ENCODE measurements at regions not wholly inside any gene's neighbourhood (a gene's known extent, or its start where the extent isn't known, plus 50 kb on each side); places are given as distances from the start of the nearest gene placed in this dataset.

DNA sequence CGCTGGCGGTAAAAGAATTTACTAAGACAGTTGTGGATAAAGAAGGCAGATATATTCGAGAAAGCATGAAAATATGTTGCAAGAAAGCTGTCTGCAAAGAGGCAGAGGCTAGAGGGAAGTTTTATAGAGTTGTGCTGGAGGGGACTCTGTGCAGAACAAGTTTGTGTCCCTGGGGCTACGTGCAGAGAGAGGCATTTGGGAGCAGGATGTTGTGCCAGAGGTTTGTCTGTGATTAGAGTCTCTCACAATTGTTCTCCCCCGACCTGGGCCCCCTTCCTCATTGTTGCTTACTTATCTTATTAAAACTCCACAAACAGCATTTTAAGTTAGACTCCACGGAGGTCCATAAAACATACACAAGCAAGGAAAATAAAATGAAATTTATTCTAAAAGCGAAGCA is 831.3 kb downstream of the NLGN4X start:
- Histone ChIP-seq H3K4me1 (ENCODE audit: control insufficient read depth in 5 of 5, insufficient read depth in 5 of 5, low read length in 5 of 5) (no peaks in the 10 kb centered on the region), H3K27me3 (ENCODE audit: control insufficient read depth in 3 of 3, insufficient read depth in 3 of 3, low read length in 2 of 3) (peaks cover 0 to 3% (median 0%) of the 10 kb centered on the region in 3 donors), H3K27ac (ENCODE audit: low read depth in 1 of 2, low read length in 1 of 2) (no peak overlapping the region), H3K36me3 (ENCODE audit: control insufficient read depth in 4 of 4, insufficient read depth in 4 of 4, low read length in 4 of 4) (no peaks in the 10 kb centered on the region), H3K9me3 (ENCODE audit: control insufficient read depth in 4 of 4, insufficient read depth in 3 of 4, low read length in 3 of 4) (peaks cover 0 to 1% (median 0%) of the 10 kb centered on the region in 4 donors), H3K4me3 (no peak overlapping the region), H3K9ac (ENCODE audit: insufficient read depth in 1 of 2, low read length in 2 of 2) (no peak overlapping the region)
- no peak for ATAC-seq (ENCODE audit: insufficient read depth, low FRiP score)
- 42 to 50% methylated on average over 7 of the region's 7 CpGs for WGBS, 2 donors
- peak in 1 of 3 donors; percentile 2 for DNase-seq
- TF ChIP-seq, protein P1, sequence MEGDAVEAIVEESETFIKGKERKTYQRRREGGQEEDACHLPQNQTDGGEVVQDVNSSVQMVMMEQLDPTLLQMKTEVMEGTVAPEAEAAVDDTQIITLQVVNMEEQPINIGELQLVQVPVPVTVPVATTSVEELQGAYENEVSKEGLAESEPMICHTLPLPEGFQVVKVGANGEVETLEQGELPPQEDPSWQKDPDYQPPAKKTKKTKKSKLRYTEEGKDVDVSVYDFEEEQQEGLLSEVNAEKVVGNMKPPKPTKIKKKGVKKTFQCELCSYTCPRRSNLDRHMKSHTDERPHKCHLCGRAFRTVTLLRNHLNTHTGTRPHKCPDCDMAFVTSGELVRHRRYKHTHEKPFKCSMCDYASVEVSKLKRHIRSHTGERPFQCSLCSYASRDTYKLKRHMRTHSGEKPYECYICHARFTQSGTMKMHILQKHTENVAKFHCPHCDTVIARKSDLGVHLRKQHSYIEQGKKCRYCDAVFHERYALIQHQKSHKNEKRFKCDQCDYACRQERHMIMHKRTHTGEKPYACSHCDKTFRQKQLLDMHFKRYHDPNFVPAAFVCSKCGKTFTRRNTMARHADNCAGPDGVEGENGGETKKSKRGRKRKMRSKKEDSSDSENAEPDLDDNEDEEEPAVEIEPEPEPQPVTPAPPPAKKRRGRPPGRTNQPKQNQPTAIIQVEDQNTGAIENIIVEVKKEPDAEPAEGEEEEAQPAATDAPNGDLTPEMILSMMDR (IDR thresholded peaks at IDR 0.05; ENCODE audit: control extremely low read depth, extremely low read depth): no peak

DNA sequence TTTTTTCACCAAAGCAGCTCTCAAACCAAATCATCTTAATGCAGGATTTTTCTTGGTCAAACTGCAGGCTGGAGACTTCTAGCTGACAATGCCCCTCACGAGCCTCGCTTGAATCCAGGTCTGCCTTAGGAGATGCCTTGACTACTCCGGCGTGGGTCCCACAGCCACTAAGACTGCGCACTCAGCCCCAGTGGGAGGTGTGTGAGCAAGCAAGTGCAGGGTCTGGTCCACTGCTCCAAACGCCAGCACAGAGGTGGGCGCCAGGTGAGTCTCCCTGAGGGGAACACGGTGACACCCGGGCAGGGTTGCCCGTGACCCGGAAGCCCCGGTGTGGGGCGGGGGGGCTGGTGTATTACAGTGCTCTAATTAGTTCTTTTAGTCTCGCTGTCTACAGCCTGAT is 838.3 kb downstream of the NLGN4X start:
- TF ChIP-seq, protein P1 (IDR thresholded peaks at IDR 0.05; ENCODE audit: control extremely low read depth, extremely low read depth): no peak
- Histone ChIP-seq H3K27me3 (ENCODE audit: control insufficient read depth in 3 of 3, insufficient read depth in 3 of 3, low read length in 2 of 3) (peaks cover 0 to 2% (median 0%) of the 10 kb centered on the region in 3 donors), H3K9ac (ENCODE audit: insufficient read depth in 1 of 2, low read length in 2 of 2) (no peak overlapping the region), H3K4me3 (no peak overlapping the region), H3K9me3 (ENCODE audit: control insufficient read depth in 4 of 4, insufficient read depth in 3 of 4, low read length in 3 of 4) (peaks cover 0 to 6% (median 2%) of the 10 kb centered on the region in 4 donors), H3K27ac (ENCODE audit: low read depth in 1 of 2, low read length in 1 of 2) (no peak overlapping the region), H3K36me3 (ENCODE audit: control insufficient read depth in 4 of 4, insufficient read depth in 4 of 4, low read length in 4 of 4) (no peaks in the 10 kb centered on the region), H3K4me1 (ENCODE audit: control insufficient read depth in 5 of 5, insufficient read depth in 5 of 5, low read length in 5 of 5) (no peaks in the 10 kb centered on the region)
- DNase-seq (no peak), ATAC-seq (ENCODE audit: insufficient read depth, low FRiP score) (no peak)
- 84 to 95% methylated on average over 13 to 14 of the region's 14 CpGs for WGBS, 2 donors

DNA sequence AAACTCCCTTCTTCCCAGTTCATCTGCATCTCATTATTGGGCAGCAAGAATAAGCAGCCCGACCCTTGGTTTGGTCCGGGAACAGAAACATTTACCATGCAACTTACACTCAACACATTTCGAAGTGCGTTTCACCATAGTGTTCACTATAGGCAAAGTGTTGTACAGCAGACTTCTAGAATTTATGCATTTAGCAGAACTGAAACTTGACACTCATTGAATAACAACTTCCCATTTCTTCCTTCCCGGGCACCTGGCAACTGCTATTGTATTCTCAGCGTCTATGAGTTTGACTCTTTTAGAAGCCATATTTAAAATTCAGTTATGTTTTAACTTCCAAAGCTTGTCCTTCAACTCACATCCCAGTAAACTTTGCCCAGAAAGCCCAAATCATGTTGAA is 840.6 kb downstream of the NLGN4X start:
- Histone ChIP-seq H3K27me3 (ENCODE audit: control insufficient read depth in 3 of 3, insufficient read depth in 3 of 3, low read length in 2 of 3) (peaks cover 0 to 2% (median 0%) of the 10 kb centered on the region in 3 donors), H3K4me1 (ENCODE audit: control insufficient read depth in 5 of 5, insufficient read depth in 5 of 5, low read length in 5 of 5) (no peaks in the 10 kb centered on the region), H3K36me3 (ENCODE audit: control insufficient read depth in 4 of 4, insufficient read depth in 4 of 4, low read length in 4 of 4) (no peaks in the 10 kb centered on the region), H3K9me3 (ENCODE audit: control insufficient read depth in 4 of 4, insufficient read depth in 3 of 4, low read length in 3 of 4) (peaks cover 0 to 6% (median 2%) of the 10 kb centered on the region in 4 donors), H3K4me3 (no peak overlapping the region), H3K27ac (ENCODE audit: low read depth in 1 of 2, low read length in 1 of 2) (no peak overlapping the region), H3K9ac (ENCODE audit: insufficient read depth in 1 of 2, low read length in 2 of 2) (no peak overlapping the region)
- DNase-seq (peak in 1 of 3 donors; percentile 1), ATAC-seq (ENCODE audit: insufficient read depth, low FRiP score) (no peak)
- WGBS, 2 donors: 59 to 69% methylated on average over 6 of the region's 6 CpGs
- TF ChIP-seq, protein P1 (IDR thresholded peaks at IDR 0.05; ENCODE audit: control extremely low read depth, extremely low read depth): no peak

DNA sequence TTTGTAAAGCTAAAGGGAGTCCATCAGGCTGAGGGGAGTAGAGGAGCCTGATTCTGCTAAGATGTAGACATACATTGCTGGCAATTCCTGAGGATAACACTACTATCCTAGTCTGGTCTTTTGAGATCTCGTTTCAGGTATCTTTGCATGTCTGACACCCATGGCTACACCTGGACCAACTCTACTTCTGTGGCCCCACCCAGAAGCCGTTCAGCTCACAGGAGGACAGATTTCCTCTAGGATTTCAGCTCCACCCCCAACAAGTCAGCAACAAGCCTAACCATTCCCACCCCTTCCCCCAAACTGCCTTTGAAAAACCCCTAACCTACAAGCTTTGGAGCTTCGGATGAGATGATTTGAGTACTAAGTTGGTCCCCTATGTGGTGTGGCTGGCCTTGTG is 848.2 kb downstream of the NLGN4X start:
- ATAC-seq (ENCODE audit: insufficient read depth, low FRiP score): no peak

More for the DNA sequence above, 848.2 kb downstream of the NLGN4X start:
- TF ChIP-seq, protein P1 (IDR thresholded peaks at IDR 0.05; ENCODE audit: control extremely low read depth, extremely low read depth): no peak
- Histone ChIP-seq H3K27ac (ENCODE audit: low read depth in 1 of 2, low read length in 1 of 2) (no peak overlapping the region), H3K27me3 (ENCODE audit: control insufficient read depth in 3 of 3, insufficient read depth in 3 of 3, low read length in 2 of 3) (peaks cover 0 to 2% (median 0%) of the 10 kb centered on the region in 3 donors), H3K4me1 (ENCODE audit: control insufficient read depth in 5 of 5, insufficient read depth in 5 of 5, low read length in 5 of 5) (no peaks in the 10 kb centered on the region), H3K9ac (ENCODE audit: insufficient read depth in 1 of 2, low read length in 2 of 2) (no peak overlapping the region), H3K36me3 (ENCODE audit: control insufficient read depth in 4 of 4, insufficient read depth in 4 of 4, low read length in 4 of 4) (no peaks in the 10 kb centered on the region), H3K4me3 (no peak overlapping the region), H3K9me3 (ENCODE audit: control insufficient read depth in 4 of 4, insufficient read depth in 3 of 4, low read length in 3 of 4) (peaks cover 0 to 2% (median 0%) of the 10 kb centered on the region in 4 donors)
- DNase-seq: no peak
- WGBS, 2 donors: 58 to 82% methylated on average over 3 of the region's 3 CpGs

All from lung (tissue), 11 donors.